ENCODE measurements at regions not wholly inside any gene's neighbourhood (a gene's known extent, or its start where the extent isn't known, plus 50 kb on each side); places are given as distances from the start of the nearest gene placed in this dataset.

DNA sequence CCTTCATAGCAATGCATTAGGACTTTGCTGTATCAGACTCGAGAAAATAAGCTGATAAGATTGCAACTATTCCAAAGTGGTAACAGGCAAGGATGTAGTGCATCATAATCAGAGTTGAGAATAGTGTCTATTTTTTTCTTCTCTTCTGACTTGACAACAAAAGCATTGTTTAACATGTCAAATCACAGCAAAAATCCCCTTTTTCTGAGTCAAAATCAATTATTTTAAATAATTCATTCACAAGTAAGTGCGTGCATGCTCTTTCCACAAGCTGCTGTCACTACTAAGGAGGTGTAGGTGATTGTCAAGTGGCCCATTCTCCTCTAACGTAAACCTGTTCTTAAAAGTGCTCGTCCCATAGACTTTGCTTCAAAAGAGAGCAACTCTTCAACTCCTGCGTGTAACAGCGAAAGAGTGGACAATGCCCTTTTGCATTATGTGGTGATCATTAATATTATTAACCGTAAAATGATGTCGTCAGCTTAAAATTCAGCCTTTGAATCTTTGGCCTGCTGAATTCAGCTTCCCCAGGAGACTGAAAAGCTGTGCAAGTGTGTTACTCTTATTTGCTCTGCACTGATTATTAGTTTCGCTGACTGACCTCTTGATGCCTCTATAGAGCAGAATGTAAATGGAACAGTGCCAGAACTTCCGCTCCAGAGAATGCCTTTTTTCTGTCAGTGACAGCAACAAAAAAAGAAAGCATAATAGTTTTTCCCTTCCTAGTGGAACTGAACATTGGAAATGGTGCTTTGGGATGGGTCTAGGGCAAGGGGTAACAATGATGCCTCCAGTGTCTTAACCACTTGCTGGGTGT lies 680.8 kb upstream of the SEMA6A start:
- Histone ChIP-seq H3K4me3 (no peak overlapping the region), H3K27ac (ENCODE audit: control insufficient read depth, insufficient read depth) (no peak overlapping the region), H3K9ac (ENCODE audit: control insufficient read depth, insufficient read depth, low read length) (no peak overlapping the region), H3K4me2 (ENCODE audit: control insufficient read depth, insufficient read depth) (no peak overlapping the region), H3K4me1 (ENCODE audit: control insufficient read depth, insufficient read depth, low read length) (no peaks in the 10 kb centered on the region), H3K27me3 (replicated peaks in 1 of 2; ENCODE audit: control insufficient read depth in 2 of 2, insufficient read depth in 2 of 2, low read length in 1 of 2) (no peaks in the 10 kb centered on the region), H3K36me3 (ENCODE audit: control insufficient read depth in 2 of 2, insufficient read depth in 2 of 2, low read length in 1 of 2) (no peaks in the 10 kb centered on the region), H2AFZ (ENCODE audit: control insufficient read depth, low read depth, low read length) (no peak overlapping the region), H3K9me3 (replicated peaks; ENCODE audit: control insufficient read depth, insufficient read depth, low read length) (no peaks in the 10 kb centered on the region), H4K20me1 (ENCODE audit: control insufficient read depth, insufficient read depth) (no peaks in the 10 kb centered on the region), H3K79me2 (ENCODE audit: control insufficient read depth, insufficient read depth, low read length) (no peaks in the 10 kb centered on the region)
- no TSS peak for BruUV-seq (replicated peaks)
- RAD21 ChIA-PET (ENCODE audit: unreplicated experiment), result no interaction called here
- CTCF ChIA-PET, result interaction anchor here (1.3 kb wide), 2 partner anchors 10 to 13 kb away, joined by 4 read pairs; no protein-coding TSS in a partner anchor
- DNase-seq (ENCODE audit: low read depth, low spot score) (no peak), FAIRE-seq (no peak), ATAC-seq (no peak)
- intact Hi-C loops (cut with micrococcal nuclease; ENCODE audit: unreplicated experiment) (no loop called here), in situ Hi-C loops (cut with MboI) (no loop called here)
- POLR2A ChIA-PET, result no interaction called here
- SMC1A ChIA-PET (ENCODE audit: uncharacterized antibody, unreplicated experiment), result interaction anchor here (0.6 kb wide), 1 partner anchor 137 kb away, joined by 3 read pairs; no protein-coding TSS in a partner anchor
- WGBS (ENCODE audit: insufficient coverage, insufficient replicate concordance, low lambda C conversion rate, missing lambda C conversion rate), result 37% methylated on average over 10 of the region's 10 CpGs
- TF ChIP-seq ZBED1 (IDR thresholded peaks at IDR 0.05; ENCODE audit: borderline replicate concordance) (no peak), SMAD5 (IDR thresholded peaks at IDR 0.05; ENCODE audit: low read depth) (no peak), BRCA1 (IDR thresholded peaks at IDR 0.05; ENCODE audit: low read depth, low read length) (no peak)

DNA sequence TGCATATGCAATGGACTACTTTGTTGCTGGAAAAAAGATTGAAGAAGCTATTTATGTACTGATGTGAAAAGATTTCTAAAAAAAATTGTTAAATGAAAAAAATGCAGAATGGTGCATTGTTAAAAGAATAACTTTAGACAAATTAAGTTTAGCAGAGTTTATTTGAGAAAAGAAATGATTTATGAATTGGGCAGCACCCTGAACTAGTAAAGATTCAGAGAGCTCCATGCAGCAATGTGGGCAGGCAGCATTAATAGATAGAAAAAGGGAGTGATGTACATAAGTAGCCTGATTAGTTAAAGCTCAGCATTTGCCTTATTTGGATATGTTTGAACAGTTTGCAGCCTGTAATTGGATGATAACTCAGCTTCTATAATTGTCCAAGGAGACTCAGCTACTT lies 677.9 kb upstream of the SEMA6A start:
- Histone ChIP-seq H4K20me1 (ENCODE audit: control insufficient read depth, insufficient read depth) (no peaks in the 10 kb centered on the region), H3K4me1 (ENCODE audit: control insufficient read depth, insufficient read depth, low read length) (no peaks in the 10 kb centered on the region), H3K4me2 (ENCODE audit: control insufficient read depth, insufficient read depth) (no peak overlapping the region), H3K27ac (ENCODE audit: control insufficient read depth, insufficient read depth) (no peak overlapping the region), H3K36me3 (ENCODE audit: control insufficient read depth in 2 of 2, insufficient read depth in 2 of 2, low read length in 1 of 2) (no peaks in the 10 kb centered on the region), H2AFZ (ENCODE audit: control insufficient read depth, low read depth, low read length) (no peak overlapping the region), H3K79me2 (ENCODE audit: control insufficient read depth, insufficient read depth, low read length) (no peaks in the 10 kb centered on the region), H3K4me3 (no peak overlapping the region), H3K9me3 (replicated peaks; ENCODE audit: control insufficient read depth, insufficient read depth, low read length) (no peaks in the 10 kb centered on the region), H3K9ac (ENCODE audit: control insufficient read depth, insufficient read depth, low read length) (no peak overlapping the region), H3K27me3 (replicated peaks in 1 of 2; ENCODE audit: control insufficient read depth in 2 of 2, insufficient read depth in 2 of 2, low read length in 1 of 2) (no peaks in the 10 kb centered on the region)
- CTCF ChIA-PET, result no interaction called here
- in situ Hi-C loops (cut with MboI), result no loop called here
- POLR2A ChIA-PET, result no interaction called here
- ATAC-seq (no peak), FAIRE-seq (no peak), DNase-seq (ENCODE audit: low read depth, low spot score) (no peak)
- intact Hi-C loops (cut with micrococcal nuclease; ENCODE audit: unreplicated experiment), result no loop called here
- BruUV-seq (replicated peaks), result no TSS peak
- RAD21 ChIA-PET (ENCODE audit: unreplicated experiment), result no interaction called here
- SMC1A ChIA-PET (ENCODE audit: uncharacterized antibody, unreplicated experiment), result interaction anchor here (1.1 kb wide), 1 partner anchor 19 kb away, joined by 3 read pairs; no protein-coding TSS in a partner anchor
- TF ChIP-seq GATAD2B (conservative IDR thresholded peaks at IDR 0.05; ENCODE audit: low read depth) (no peak), IRF4 (IDR thresholded peaks at IDR 0.05; ENCODE audit: low read depth, low read length) (no peak), SIN3A (IDR thresholded peaks at IDR 0.05; ENCODE audit: low read depth, low read length) (no peak)

Data from GM12878 (cell line).